HepG2 (cell line): ENCODE measurements at regions not wholly inside any gene's neighbourhood (a gene's known extent, or its start where the extent isn't known, plus 50 kb on each side); places are given as distances from the start of the nearest gene placed in this dataset.

ENCODE experiments used
- DMAP1 ChIP-seq: IDR thresholded peaks from 2 replicates; pipeline ENCODE4 v1.6.1; 2016
- DRAP1 ChIP-seq: IDR thresholded peaks from 2 replicates; pipeline ENCODE4 v1.6.1; 2016; ENCODE audit warnings: missing genetic modification reagents, missing compliant biosample characterization
- PHF20 ChIP-seq: sonication (generic); formaldehyde crosslinking; IDR thresholded peaks from 2 replicates; pipeline ENCODE4 v1.5.0; 2020; ENCODE audit warnings: mild to moderate bottlenecking, missing genetic modification reagents
- PRDM10 ChIP-seq: sonication (generic); formaldehyde crosslinking; IDR thresholded peaks from 2 replicates; pipeline ENCODE4 v1.4.0; 2020; ENCODE audit warnings: low read depth, missing genetic modification reagents
- RAD21 ChIP-seq: fragments of 450-650 bp; formaldehyde crosslinking; IDR thresholded peaks from 2 replicates; pipeline ENCODE4 v1.5.0; 2020; ENCODE audit warnings: mild to moderate bottlenecking
- RXRA ChIP-seq: sonication (generic); formaldehyde crosslinking; IDR thresholded peaks from 2 replicates; pipeline ENCODE4 v1.5.1; 2020; ENCODE audit warnings: missing genetic modification reagents
- SUZ12 ChIP-seq: fragments of 150-350 bp; IDR thresholded peaks from 2 replicates; pipeline ENCODE4 v1.6.1; 2014; ENCODE audit warnings: low read depth, low read length
- ZNF337 ChIP-seq: sonication (generic); formaldehyde crosslinking; IDR thresholded peaks from 2 replicates; pipeline ENCODE4 v1.5.1; 2020; ENCODE audit warnings: missing genetic modification reagents, low read depth, mild to moderate bottlenecking, borderline replicate concordance
- ZNF430 ChIP-seq: sonication (generic); formaldehyde crosslinking; IDR thresholded peaks from 2 replicates; pipeline ENCODE4 v1.9.0; 2021; ENCODE audit warnings: mild to moderate bottlenecking, missing genetic modification reagents
- ZNF766 ChIP-seq: sonication (generic); formaldehyde crosslinking; IDR thresholded peaks from 2 replicates; pipeline ENCODE4 v1.5.0; 2020; ENCODE audit warnings: missing genetic modification reagents, borderline replicate concordance
- ZSCAN29 ChIP-seq: sonication (generic); formaldehyde crosslinking; conservative IDR thresholded peaks from 2 replicates; pipeline ENCODE4 v1.4.0; 2020; ENCODE audit warnings: mild to moderate bottlenecking, missing genetic modification reagents

DNA sequence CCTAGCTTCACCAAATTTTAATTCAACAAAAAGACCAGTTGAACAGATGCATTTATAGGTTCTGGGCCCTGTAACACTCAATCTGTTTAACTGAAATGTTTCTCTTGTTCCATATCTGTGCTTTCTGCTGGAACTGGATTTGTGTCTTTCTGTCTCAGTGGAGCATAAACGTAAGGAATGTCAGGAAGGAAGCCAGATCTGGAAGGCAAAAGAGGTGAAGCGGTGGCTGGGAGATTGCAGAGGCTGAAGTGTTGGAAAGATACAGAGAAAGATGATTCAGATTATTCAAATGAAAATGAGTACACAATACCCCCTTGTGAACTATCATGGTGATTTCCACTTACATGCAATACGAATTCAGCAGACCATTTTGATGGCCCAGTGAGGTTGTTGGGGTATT is 406.8 kb downstream of the BRINP1 start:
- no peak for TF ChIP-seq ZSCAN29
- no peak for TF ChIP-seq ZNF337 (CRISPR knock-in tag)
- no peak for TF ChIP-seq ZNF430 (CRISPR knock-in tag)
- TF ChIP-seq RXRA = no peak
- no peak for TF ChIP-seq PHF20 (CRISPR knock-in tag)
- no peak for TF ChIP-seq PRDM10 (CRISPR knock-in tag)
- no peak for TF ChIP-seq ZNF766
- no peak for TF ChIP-seq DRAP1 (CRISPR knock-in tag)
- TF ChIP-seq RAD21 (CRISPR knock-in tag) = no peak
- TF ChIP-seq SUZ12 = no peak
- TF ChIP-seq DMAP1 = no peak
